Lung (tissue), 11 donors: ENCODE measurements at regions not wholly inside any gene's neighbourhood (a gene's known extent, or its start where the extent isn't known, plus 50 kb on each side); places are given as distances from the start of the nearest gene placed in this dataset.

Source experiments
- ATAC-seq: fragments of 200-7000 bp; cut with Tn5 transposase; one replicate; pipeline ENCODE4 v1.9.1; 2020; ENCODE audit warnings: moderate number of reproducible peaks; ENCODE audit not compliant: insufficient read depth, low FRiP score
- DNase-seq, 3 donors: peaks; one replicate each; pipeline ENCODE4 v3.0.0-alpha.2; 2013 to 2017
- H3K27ac ChIP-seq, 2 donors: one replicate each; pipeline ENCODE4 v1.5.1; 2013; ENCODE audit warnings: mild to moderate bottlenecking in 2 of 2, moderate library complexity in 2 of 2, control low read depth in 1 of 2, inconsistent platforms in 1 of 2, low read depth in 1 of 2, low read length in 1 of 2
- H3K27me3 ChIP-seq, 3 donors: one replicate each; pipeline ENCODE4 v1.5.1; 2013; ENCODE audit warnings: low read length in 2 of 3; ENCODE audit not compliant: control insufficient read depth in 3 of 3, insufficient read depth in 3 of 3
- H3K36me3 ChIP-seq, 4 donors: one replicate each; pipeline ENCODE4 v1.5.1; 2013; ENCODE audit warnings: low read length in 4 of 4, mild to moderate bottlenecking in 1 of 4, moderate library complexity in 1 of 4; ENCODE audit not compliant: control insufficient read depth in 4 of 4, insufficient read depth in 4 of 4
- H3K4me1 ChIP-seq, 5 donors: one replicate each; pipeline ENCODE4 v1.5.1; 2013; ENCODE audit warnings: low read length in 5 of 5, mild to moderate bottlenecking in 2 of 5, moderate library complexity in 1 of 5; ENCODE audit not compliant: control insufficient read depth in 5 of 5, insufficient read depth in 5 of 5
- H3K4me3 ChIP-seq: one replicate; pipeline ENCODE4 v1.5.1; 2013; ENCODE audit warnings: mild to moderate bottlenecking, control low read depth, moderate library complexity
- H3K9ac ChIP-seq, 2 donors: one replicate each; pipeline ENCODE4 v1.5.1; 2013; ENCODE audit warnings: low read length in 2 of 2, control low read depth in 1 of 2; ENCODE audit not compliant: insufficient read depth in 1 of 2
- H3K9me3 ChIP-seq, 4 donors: one replicate each; pipeline ENCODE4 v1.5.1; 2013; ENCODE audit warnings: low read length in 3 of 4, mild to moderate bottlenecking in 1 of 4, moderate library complexity in 1 of 4; ENCODE audit not compliant: control insufficient read depth in 4 of 4, insufficient read depth in 3 of 4
- WGBS, 2 donors: extraction: QIAGEN DNeasy Blood & Tissue Kit; methylation state at CpG; one replicate each; pipeline ENCODE4 v1.1.7; 2013; 5-methylcytosine and 5-hydroxymethylcytosine counted together
- TF ChIP-seq, protein P1 (sequence below): IDR thresholded peaks from 2 replicates; pipeline ENCODE4 v1.5.1; 2012; ENCODE audit warnings: mild to moderate bottlenecking; ENCODE audit errors: control extremely low read depth, extremely low read depth
- donor health status: control.
- donor health status: control.
- donor health status: Bipolar disorder and iron deficiency.
- donor health status: healthy.
- donor health status: DM: yes; HTN: yes; CAD: no.

DNA sequence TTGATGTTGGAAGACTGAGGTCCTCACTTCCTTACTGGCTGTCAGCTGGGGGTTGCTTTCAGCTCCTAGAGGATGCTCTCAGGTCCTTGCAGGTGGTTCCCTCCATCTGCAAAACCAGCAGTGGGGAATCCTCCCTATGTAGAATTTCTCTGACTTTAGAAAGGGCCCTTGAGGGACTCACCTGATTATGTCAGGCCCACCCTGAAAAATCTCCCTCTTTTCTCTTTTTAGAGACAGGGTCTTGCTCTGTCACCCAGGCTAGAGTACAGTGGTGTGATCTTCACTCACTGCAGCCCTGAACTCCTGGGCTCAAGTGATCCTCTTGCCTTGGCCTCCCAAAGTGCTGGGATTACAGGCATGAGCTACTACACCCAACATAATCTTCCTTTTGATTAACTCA, 102.9 kb upstream of the MCHR2 start:
- TF ChIP-seq, protein P1, sequence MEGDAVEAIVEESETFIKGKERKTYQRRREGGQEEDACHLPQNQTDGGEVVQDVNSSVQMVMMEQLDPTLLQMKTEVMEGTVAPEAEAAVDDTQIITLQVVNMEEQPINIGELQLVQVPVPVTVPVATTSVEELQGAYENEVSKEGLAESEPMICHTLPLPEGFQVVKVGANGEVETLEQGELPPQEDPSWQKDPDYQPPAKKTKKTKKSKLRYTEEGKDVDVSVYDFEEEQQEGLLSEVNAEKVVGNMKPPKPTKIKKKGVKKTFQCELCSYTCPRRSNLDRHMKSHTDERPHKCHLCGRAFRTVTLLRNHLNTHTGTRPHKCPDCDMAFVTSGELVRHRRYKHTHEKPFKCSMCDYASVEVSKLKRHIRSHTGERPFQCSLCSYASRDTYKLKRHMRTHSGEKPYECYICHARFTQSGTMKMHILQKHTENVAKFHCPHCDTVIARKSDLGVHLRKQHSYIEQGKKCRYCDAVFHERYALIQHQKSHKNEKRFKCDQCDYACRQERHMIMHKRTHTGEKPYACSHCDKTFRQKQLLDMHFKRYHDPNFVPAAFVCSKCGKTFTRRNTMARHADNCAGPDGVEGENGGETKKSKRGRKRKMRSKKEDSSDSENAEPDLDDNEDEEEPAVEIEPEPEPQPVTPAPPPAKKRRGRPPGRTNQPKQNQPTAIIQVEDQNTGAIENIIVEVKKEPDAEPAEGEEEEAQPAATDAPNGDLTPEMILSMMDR: no peak

DNA sequence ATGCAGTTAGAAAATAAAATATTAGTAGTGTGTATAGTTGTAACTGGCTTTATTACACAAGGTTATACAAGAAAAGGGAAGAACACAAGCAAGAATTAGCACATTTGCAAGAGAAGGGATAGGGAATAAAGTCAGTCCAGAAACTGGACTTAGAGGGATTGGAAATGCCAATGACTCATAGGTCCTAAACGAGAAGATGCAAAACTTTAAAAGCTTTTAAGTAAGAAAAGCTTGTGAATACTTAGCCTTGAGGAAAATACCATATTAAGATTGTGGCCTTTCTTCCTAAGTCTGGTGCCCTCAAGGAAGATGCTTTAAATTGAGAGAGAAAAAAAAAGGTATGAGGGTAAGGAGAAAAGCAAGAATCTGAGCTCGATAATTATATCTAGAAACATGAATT, 102.3 kb upstream of the MCHR2 start:
- 66 to 88% methylated on average over 2 of the region's 2 CpGs for WGBS, 2 donors
- no peak overlapping the region for H3K9ac ChIP-seq
- DNase-seq (no peak), ATAC-seq (no peak)
- no peaks in the 10 kb centered on the region for H3K27me3 ChIP-seq
- no peak overlapping the region for H3K27ac ChIP-seq
- no peak overlapping the region for H3K4me3 ChIP-seq
- no peaks in the 10 kb centered on the region for H3K4me1 ChIP-seq
- H3K9me3 ChIP-seq: no peaks in the 10 kb centered on the region
- TF ChIP-seq, protein P1: no peak
- no peaks in the 10 kb centered on the region for H3K36me3 ChIP-seq

More for the DNA sequence above, 102.9 kb upstream of the MCHR2 start:
- Histone ChIP-seq H3K9ac (no peak overlapping the region), H3K9me3 (no peaks in the 10 kb centered on the region), H3K27me3 (no peaks in the 10 kb centered on the region), H3K27ac (no peak overlapping the region), H3K4me1 (no peaks in the 10 kb centered on the region), H3K36me3 (no peaks in the 10 kb centered on the region), H3K4me3 (no peak overlapping the region)
- DNase-seq (no peak), ATAC-seq (no peak)

DNA sequence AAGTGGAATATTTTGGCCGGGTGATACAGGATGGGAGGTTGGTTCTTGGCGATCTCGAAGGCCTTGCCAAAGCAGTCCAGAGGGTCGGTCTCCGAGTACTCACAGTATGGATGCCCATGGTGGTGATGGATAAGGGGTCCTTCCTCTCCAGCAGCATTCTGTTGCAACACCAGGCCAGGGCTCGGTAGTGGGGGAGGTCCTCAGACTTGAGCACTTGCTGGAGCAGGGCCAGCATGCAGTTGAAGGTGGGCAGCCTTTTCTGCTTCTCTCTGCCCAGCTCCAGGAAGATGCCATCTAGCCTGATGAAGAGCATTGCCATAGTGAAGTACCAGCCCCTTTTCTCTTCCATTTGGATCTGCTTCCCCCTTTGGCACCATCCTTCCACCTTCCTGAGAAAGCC, 99.4 kb upstream of the MCHR2 start:
- WGBS, 2 donors: 89 to 94% methylated on average over 6 of the region's 6 CpGs

DNA sequence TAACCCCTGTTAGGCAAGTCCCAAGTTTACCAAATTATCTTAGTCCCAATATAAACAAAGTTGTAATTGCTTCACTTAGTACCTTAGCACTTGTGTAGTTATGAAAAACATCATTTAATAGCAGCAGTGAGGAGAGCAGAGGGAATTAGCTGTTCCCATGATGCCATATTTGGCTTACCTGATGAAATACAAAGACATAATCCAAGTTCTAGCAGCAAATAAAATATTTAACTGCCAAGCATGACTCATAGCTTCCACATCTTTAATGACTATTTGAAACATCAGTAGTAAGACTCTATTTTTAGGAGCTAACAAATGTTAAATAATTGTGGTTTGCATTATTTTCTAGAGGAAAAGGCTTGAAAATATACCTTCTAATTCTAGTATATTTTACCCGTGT, 94.0 kb upstream of the MCHR2 start:
- DNase-seq (no peak), ATAC-seq (no peak)
- no peaks in the 10 kb centered on the region for H3K36me3 ChIP-seq
- H3K9me3 ChIP-seq: no peaks in the 10 kb centered on the region
- H3K9ac ChIP-seq: no peak overlapping the region
- H3K4me3 ChIP-seq: no peak overlapping the region
- no peak overlapping the region for H3K27ac ChIP-seq
- peaks cover 0 to 3% (median 0%) of the 10 kb centered on the region in 5 donors for H3K4me1 ChIP-seq
- TF ChIP-seq, protein P1: no peak
- 78 to 90% methylated on average over 1 of the region's 1 CpG for WGBS, 2 donors
- no peaks in the 10 kb centered on the region for H3K27me3 ChIP-seq

More for the DNA sequence above, 99.4 kb upstream of the MCHR2 start:
- no peak overlapping the region for H3K4me3 ChIP-seq
- H3K36me3 ChIP-seq: no peaks in the 10 kb centered on the region
- H3K9me3 ChIP-seq: no peaks in the 10 kb centered on the region
- DNase-seq: no peak
- TF ChIP-seq, protein P1: no peak
- no peak overlapping the region for H3K27ac ChIP-seq
- H3K27me3 ChIP-seq: no peaks in the 10 kb centered on the region
- no peak for ATAC-seq
- H3K9ac ChIP-seq: no peak overlapping the region
- H3K4me1 ChIP-seq: no peaks in the 10 kb centered on the region
